RWPE2 (cell line): ENCODE measurements at regions not wholly inside any gene's neighbourhood (a gene's known extent, or its start where the extent isn't known, plus 50 kb on each side); places are given as distances from the start of the nearest gene placed in this dataset.
A peak's percentile ranks its signal among the peaks of the same experiment; 100 is the strongest.

Experiments
- ATAC-seq: fragments of 200-7000 bp; cut with Tn5 transposase; 3 replicates; pipeline ENCODE4 v1.9.1; 2021; ENCODE audit warnings: low read depth
- DNase-seq: peaks from one replicate; pipeline ENCODE4 v3.0.0-alpha.2; 2020; ENCODE audit warnings: low spot score
- H3K27ac ChIP-seq: fragments of 450-650 bp; 2 replicates; pipeline ENCODE4 v1.5.1; 2017; ENCODE audit warnings: mild to moderate bottlenecking; ENCODE audit not compliant: poor library complexity, severe bottlenecking
- H3K27me3 ChIP-seq: fragments of 250-450 bp; sonication (Bioruptor Pico); 2 replicates; pipeline ENCODE4 v1.5.1; 2021; ENCODE audit warnings: mild to moderate bottlenecking, moderate library complexity; ENCODE audit not compliant: insufficient read depth, poor library complexity, severe bottlenecking
- H3K36me3 ChIP-seq: fragments of 250-450 bp; sonication (Bioruptor Pico); 2 replicates; pipeline ENCODE4 v1.5.1; 2020; ENCODE audit warnings: low read depth, mild to moderate bottlenecking, moderate library complexity
- H3K4me1 ChIP-seq: fragments of 250-450 bp; sonication (Bioruptor Pico); 2 replicates; pipeline ENCODE4 v1.5.1; 2021; ENCODE audit warnings: mild to moderate bottlenecking, moderate library complexity; ENCODE audit not compliant: insufficient read depth, poor library complexity, severe bottlenecking
- H3K4me3 ChIP-seq: fragments of 250-450 bp; sonication (Bioruptor Pico); 2 replicates; pipeline ENCODE4 v1.5.1; 2021; ENCODE audit warnings: mild to moderate bottlenecking, moderate library complexity; ENCODE audit not compliant: severe bottlenecking
- H3K9me3 ChIP-seq: fragments of 250-450 bp; sonication (Bioruptor Pico); 2 replicates; pipeline ENCODE4 v1.5.1; 2021; ENCODE audit warnings: mild to moderate bottlenecking, moderate library complexity; ENCODE audit not compliant: severe bottlenecking
- CTCF ChIP-seq: fragments of 450-650 bp; IDR thresholded peaks from one replicate; pipeline ENCODE4 v1.5.1; 2017; ENCODE audit warnings: mild to moderate bottlenecking, moderate library complexity; ENCODE audit not compliant: poor library complexity, severe bottlenecking

- no peak overlapping the region for H3K4me3 ChIP-seq
- ATAC-seq (no peak), DNase-seq (no peak)
Observed at GRCh38 chr14:94717808-94718207, 52.1 kb downstream of the GSC start.

GRCh38 chr14:94716976-94717375 lies 52.9 kb downstream of the GSC start:
- Histone ChIP-seq H3K36me3 (no peaks in the 10 kb centered on the region), H3K27me3 (peaks cover 6% of the 10 kb centered on the region), H3K4me1 (no peaks in the 10 kb centered on the region), H3K9me3 (no peaks in the 10 kb centered on the region), H3K4me3 (no peak overlapping the region), H3K27ac (no peak overlapping the region)
- ATAC-seq (no peak), DNase-seq (no peak)
- TF ChIP-seq CTCF = no peak

More at GRCh38 chr14:94717808-94718207, 52.1 kb downstream of the GSC start:
- Histone ChIP-seq H3K36me3 (no peaks in the 10 kb centered on the region), H3K4me1 (no peaks in the 10 kb centered on the region), H3K27me3 (no peaks in the 10 kb centered on the region), H3K27ac (no peak overlapping the region), H3K9me3 (no peaks in the 10 kb centered on the region)
- peak; percentile 23 for TF ChIP-seq CTCF

- ATAC-seq = no peak
- no peak for TF ChIP-seq CTCF
Observed at GRCh38 chr14:94713115-94713514, 56.8 kb downstream of the GSC start.

GRCh38 chr14:94710731-94711130 lies 59.2 kb downstream of the GSC start:
- H3K27ac ChIP-seq = no peak overlapping the region

More at GRCh38 chr14:94713115-94713514, 56.8 kb downstream of the GSC start:
- DNase-seq = no peak
- Histone ChIP-seq H3K36me3 (no peaks in the 10 kb centered on the region), H3K9me3 (no peaks in the 10 kb centered on the region), H3K4me3 (no peak overlapping the region), H3K27ac (no peak overlapping the region), H3K27me3 (peaks cover 36% of the 10 kb centered on the region), H3K4me1 (no peaks in the 10 kb centered on the region)

More at GRCh38 chr14:94710731-94711130, 59.2 kb downstream of the GSC start:
- no peaks in the 10 kb centered on the region for H3K9me3 ChIP-seq
- no peaks in the 10 kb centered on the region for H3K4me1 ChIP-seq
- no peaks in the 10 kb centered on the region for H3K36me3 ChIP-seq
- no peak for TF ChIP-seq CTCF
- DNase-seq (no peak), ATAC-seq (no peak)
- H3K4me3 ChIP-seq = no peak overlapping the region
- peaks cover 36% of the 10 kb centered on the region for H3K27me3 ChIP-seq
